Spleen (tissue), 7 donors: ENCODE measurements at regions not wholly inside any gene's neighbourhood (a gene's known extent, or its start where the extent isn't known, plus 50 kb on each side); places are given as distances from the start of the nearest gene placed in this dataset.

ENCODE experiments used
- CTCF ChIP-seq, 11 experiments: fragments of 200-600 bp in 7 of 11; fragments of 450-650 bp in 4 of 11; sonication (generic) in 4 of 11; IDR thresholded peaks in 8 of 11; conservative IDR thresholded peaks in 3 of 11; 1 replicate in 7 of 11; 2 replicates in 4 of 11; pipeline versions ENCODE4 v1.4.0 to v1.8.0; 2016 to 2021; ENCODE audit warnings: antibody characterized with exemption in 11 of 11, inconsistent platforms in 4 of 11, mild to moderate bottlenecking in 1 of 11
- POLR2A ChIP-seq, 3 donors: fragments of 450-650 bp; IDR thresholded peaks; one replicate each; pipeline ENCODE4 v1.5.1; 2017; ENCODE audit warnings: antibody characterized with exemption in 3 of 3, mild to moderate bottlenecking in 1 of 3
- POLR2AphosphoS5 ChIP-seq, 3 donors: sonication (generic); formaldehyde crosslinking; IDR thresholded peaks; one replicate each; pipeline ENCODE4 v1.5.1; 2017; ENCODE audit warnings: antibody characterized with exemption in 3 of 3
- donor health status: DM: no; HTN: no; CAD: no; lungs with moderate emphysema.
- donor health status: DM: no; HTN: no; CAD: no.
- donor health status: DM: no; HTN: no; CAD: no.

- TF ChIP-seq CTCF (IDR thresholded peaks at IDR 0.05 in 8 of 11, conservative IDR thresholded peaks at IDR 0.05 in 3 of 11) (no peak), POLR2A (IDR thresholded peaks at IDR 0.05) (no peak), POLR2AphosphoS5 (IDR thresholded peaks at IDR 0.05) (no peak)
Measured at GRCh38 chr6:67888886-67889681, 746.0 kb upstream of the ADGRB3 start.
